Embryonic facial prominence (tissue), 1 donor: ENCODE measurements at regions not wholly inside any gene's neighbourhood (a gene's known extent, or its start where the extent isn't known, plus 50 kb on each side); places are given as distances from the start of the nearest gene placed in this dataset.
"Not testable (repeated sequence)": the region's sequence is repeated elsewhere in the genome, so short reads cannot be mapped to it uniquely, and the experiment has no call there.

Source experiments
- DNase-seq: peaks from one replicate; pipeline ENCODE4 v3.0.0-alpha.2; 2016; ENCODE audit errors: extremely low spot score

DNA sequence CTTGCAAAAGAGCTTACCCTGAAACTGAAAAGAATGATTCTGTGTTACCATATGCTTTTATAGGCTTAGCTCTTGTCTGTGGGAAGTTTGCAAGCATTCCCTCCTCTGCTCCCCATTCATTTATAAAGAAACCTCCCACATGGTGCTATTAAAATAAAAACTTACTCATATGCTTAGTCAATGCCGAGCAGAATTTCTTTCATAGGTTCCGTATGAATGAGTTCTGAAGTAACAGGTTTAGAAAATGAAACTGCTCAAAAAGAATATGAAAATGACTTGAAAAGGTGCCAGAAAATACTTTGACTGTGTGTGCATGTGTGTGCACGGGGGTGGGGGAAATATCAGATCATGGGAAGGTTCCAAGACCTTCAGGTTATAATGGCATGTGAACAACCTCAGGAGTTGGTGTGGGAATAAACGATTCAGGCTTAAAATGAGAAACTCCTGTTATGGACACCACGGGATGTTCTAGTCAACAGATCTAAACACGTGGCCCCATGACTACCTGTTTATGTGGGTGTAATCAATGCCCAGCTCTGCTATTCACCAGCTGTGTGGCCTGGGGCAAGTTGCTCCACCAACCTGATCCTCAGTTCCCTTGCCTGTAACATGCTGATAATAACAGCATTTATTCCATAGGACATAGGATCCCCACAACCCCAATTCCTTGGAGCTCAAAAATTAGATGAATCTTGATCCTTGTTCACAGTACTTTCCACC is 293.7 kb upstream of the PLGLB1 start:
- DNase-seq: not testable (repeated sequence)

DNA sequence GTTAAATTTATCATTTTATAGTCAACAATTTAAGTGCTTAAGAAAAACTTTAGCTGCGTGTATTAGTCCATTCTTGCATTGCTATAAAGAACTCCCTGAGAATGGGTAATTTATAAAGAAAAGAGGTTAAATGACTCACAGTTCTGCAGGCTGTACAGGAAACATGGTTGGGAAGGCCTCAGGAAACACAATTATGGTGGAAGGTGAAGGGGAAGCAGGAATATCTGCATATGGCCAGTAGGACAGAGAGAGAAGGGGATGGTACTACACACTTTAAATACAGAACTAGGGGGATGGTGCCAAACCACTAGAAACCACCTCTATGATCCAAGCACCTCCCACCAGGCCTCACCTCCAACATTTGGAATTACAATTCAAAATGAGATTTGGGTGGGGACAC is 295.5 kb upstream of the PLGLB1 start:
- DNase-seq: not testable (repeated sequence)

DNA sequence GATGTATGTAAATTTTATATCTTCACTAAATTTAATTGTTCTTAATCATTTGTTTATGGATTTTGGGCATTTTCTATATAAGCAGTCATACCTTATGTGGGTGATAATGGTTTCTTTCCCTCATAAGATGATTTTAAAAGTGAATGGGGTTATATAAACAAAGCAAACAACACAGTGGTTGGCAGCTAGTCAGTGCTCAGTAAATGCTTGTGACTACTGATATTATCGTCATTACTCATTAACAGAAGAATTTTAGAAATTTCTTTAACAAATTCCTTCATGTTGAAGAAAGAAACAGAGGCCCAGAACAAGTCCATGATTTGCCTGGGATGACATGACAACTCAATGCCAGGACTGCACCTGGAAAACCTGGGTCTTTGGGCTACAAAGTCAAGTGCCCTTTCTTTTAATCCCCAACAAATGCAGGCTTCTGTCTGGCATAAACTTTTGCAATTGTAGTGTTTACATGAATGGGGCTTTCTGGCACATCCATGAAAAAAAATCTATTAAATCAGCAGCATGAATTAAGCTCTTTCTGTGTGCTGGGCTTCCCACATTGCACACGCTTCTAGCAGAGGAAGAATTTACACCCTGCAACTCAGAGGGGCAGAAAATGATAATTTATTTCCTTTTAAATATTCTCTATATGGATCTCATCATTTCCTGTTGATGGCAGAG is 297.3 kb upstream of the PLGLB1 start:
- DNase-seq: not testable (repeated sequence)

DNA sequence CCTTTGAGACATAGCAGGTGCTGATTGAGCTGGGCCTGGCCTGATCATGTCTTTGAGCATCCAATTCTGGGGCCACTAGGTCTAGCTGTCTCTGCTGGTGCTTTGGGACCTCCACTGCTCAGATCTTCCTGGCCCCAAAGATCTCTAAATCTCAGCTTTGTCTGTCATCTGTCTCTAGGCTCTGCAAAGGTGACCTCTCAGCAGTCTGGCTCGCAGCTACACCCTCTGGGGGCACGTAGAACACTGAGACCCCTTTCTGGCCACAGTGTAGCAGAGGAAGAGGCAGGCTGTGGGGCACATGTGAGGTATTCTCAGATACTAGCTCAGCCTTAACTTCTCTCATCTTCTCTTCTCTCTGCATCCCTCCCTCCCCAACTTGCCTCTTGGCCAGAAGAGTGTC is 298.1 kb upstream of the PLGLB1 start:
- not testable (repeated sequence) for DNase-seq

DNA sequence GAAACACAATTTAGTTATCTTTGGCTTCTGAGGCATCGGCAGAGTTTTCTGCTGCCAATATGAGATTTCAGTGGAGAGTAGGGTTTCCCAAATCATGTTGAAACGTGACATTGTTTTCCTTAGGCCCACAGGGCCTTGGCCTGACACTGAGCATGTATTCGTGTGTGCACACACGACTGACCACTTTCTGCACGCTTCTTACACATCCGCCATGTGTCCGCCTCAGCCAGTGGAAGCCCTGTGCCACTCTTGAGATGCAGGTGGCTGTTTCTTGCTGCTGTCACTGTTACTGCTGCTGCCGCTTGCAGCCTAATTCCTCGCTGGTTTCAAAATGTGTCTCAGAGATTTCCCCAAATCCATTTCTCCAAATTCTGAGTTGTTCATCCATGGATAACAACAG is 299.6 kb upstream of the PLGLB1 start:
- DNase-seq: not testable (repeated sequence)

DNA sequence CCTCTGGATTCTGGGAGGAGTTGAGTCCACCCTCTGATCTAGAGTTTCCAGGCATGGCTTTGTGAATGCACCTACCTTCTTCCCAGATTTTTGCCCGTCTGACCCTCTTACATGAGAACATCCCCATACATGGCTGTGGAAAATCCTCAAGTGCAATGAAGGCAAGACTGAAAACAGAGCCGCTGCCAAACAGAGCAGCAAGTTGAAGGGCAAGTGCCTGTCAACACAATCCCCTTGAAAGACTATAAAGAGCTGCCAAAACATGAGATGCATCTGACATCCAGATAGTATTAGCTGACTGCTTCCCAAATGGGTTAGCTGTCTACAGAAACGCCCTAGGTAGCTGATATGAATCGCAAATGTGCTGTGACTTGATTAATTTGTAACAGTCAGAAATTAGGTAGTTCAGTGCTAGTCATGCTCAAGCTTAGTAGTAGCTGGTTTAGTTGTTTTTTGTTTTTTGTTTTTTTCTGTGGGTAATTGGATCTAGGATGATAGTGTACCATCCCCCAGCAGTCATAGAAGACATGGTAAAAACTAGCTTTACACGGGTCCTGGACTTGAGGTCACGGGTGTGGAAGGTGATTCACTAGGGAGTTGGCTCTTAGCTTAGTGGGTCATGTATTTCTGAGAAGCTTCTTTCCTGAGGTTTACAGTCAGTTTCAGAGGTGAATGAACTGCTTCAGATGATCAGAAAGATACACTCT is 302.8 kb upstream of the PLGLB1 start:
- not testable (repeated sequence) for DNase-seq

DNA sequence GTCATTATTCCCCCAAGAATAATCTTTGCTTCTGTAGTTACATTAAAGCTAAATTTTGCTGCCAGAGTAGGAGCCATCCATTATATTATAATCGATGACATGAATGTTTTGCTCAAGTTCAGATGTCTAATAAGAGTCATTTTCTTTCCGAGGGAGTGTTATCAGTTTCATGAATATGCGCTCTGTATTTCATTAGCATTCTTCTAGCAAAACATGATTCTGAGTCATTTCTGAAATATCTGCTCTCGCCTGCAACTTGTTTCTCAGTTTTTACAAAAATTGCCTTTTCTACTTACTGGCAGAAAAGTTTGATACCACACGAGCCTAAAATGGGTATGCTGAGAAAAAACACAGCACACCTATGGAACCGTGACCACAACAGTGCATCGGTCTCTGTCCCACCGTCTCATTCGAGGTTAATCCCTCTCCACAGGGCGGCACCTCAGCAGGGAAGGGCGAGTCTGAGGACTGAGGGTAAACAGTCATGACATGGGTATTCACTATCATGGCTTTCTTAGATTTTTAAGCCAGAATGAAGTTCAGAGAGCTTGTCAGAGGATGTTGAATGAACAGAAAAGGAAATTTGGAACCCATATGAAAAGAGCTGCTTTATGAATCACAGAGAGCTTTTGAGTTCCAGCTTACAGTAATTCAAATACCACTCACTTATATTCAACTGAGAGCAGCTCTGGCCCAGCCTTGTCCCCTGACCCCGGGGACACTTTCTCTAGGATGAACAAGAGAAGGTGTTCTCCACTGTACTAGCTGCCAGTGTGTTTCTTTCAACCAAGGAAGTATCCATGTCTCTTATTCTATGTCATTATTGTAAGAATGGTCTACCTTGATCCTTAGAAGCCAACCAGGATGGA is 303.6 kb upstream of the PLGLB1 start:
- DNase-seq: not testable (repeated sequence)

DNA sequence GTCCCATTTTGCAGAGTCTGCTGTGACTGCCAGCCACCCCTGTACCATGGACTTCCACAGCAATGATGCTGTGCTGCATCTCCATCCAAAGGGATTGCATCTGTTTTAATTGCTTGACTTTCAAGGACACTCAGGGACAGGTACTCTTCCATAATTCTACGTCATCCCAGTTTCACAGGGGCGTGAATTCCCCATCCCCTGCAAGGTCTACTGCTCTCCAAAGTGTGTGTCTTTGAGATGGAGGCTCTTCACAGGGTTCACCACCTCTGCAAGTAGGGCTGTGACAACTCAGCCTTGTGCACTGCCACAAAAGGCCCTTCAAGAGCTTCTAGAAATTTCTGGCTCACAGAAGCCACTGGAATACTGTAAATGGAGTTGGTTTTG is 304.3 kb upstream of the PLGLB1 start:
- not testable (repeated sequence) for DNase-seq

DNA sequence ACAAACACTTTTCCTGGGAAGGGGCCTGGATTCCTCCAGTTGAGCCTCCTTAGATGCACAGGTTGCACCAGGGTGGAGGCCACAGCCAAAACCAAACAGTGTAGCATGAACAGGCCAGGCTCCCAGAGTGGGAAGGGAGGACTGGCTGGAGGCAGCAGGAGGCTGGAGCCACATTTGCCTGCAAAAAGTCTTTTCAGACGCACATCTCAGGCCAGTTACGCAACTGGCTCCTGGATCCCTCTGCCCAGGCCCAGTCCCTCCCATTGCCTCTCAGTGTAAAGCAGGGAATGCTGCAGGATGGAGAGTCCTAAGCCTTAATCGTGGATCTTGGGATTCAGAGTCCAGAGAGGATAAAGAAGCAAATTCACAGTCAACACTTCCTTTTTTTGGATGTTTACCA is 305.1 kb upstream of the PLGLB1 start:
- not testable (repeated sequence) for DNase-seq

DNA sequence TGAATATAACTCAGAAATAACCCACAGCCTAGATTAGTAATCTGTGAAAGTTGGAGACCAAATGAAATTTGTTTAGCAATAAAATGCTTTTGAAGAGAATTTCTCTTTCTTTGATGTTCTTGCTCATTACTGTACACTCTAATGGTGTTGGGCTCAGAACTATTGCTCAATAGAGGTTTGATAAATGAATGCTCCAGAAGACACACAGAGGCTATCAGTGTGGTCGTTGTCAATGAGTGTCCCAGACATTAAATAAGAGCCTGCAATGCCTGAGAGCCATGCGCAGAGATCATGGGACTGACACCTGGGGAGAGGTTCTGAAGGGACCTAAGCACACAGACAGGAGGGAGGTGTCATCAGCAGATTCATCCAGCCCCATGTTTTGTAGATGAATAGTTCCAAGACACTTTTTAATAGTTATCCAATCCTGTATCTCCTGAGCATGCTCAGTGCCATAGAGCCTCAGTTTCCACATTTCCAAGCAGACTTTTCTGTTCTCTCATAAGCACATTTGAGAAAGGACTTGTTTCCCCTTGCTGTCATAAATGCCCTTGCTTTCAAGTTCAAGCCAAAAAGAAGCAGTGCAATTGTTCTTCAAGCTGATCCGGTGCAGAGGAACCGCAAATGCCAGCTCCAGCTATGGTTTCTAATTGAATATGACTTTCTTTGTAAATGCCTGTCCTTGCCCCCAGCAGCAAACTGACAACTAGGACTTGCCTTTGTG is 306.2 kb upstream of the PLGLB1 start:
- not testable (repeated sequence) for DNase-seq

DNA sequence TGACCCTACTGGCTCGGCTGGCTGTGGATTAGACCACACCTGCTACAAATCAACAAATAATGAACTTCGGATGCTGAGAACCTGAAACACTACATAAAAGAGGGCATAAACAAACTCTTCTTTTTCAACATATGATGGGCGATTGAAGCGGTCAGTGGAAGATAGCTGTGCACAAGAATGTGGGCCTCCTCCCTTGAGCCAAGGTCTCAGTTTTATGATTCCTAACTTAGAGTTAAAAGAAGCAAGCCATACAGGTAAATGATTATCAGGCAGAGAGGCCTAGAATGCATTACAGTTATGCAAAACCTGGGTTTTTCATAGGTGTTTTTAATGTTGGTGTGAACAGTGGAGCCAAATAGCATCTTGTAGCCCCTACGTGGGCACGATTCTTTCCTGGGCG is 307.9 kb upstream of the PLGLB1 start:
- not testable (repeated sequence) for DNase-seq

DNA sequence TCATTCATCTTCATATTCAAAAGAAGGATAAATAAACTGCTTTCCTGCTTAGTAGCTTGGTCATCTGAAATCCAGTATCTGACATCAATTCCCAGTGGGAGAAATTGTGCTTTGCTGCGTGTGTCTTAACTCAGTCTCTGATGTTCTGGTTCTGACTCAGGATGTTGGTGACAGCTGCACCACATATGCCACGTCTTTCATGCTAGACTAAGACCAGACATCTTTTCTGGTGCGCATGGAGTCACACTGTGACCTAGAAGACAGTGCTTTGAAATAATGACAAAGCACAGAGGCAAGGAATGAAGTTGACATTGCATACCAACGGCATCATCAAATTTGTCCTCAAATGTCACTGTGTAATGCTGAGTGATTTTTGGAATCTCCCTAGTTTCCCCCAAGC is 308.8 kb upstream of the PLGLB1 start:
- not testable (repeated sequence) for DNase-seq

DNA sequence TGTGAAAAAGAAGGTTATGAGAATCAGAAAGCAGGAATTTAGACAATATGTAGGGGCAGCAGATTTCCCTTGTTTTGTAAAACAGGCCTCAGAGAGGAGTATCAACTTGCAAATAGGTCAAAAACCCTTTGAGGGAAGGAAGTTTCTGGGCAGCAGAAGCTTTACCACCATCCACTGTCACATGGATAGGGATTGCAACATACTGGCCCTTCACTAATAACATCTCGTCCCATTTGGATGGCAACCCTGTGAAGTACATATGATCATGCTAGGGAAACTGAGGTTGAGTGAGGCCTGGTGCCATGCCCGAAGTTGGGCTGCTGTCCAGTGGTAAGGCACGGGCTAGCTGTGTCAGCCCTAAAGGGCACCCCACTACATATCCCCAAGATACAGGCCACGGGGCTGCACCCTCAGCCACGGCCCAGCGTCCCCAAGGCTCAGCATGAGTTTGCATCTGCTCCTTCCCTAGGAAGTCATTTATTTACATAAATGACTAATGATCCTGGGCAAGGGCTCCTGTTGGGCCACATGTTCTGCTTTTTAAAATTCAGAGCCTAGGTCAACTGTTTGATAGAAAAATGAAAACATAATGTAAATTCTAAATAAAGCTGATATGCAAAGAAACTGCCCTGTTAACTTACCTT is 310.4 kb upstream of the PLGLB1 start:
- DNase-seq: not testable (repeated sequence)

DNA sequence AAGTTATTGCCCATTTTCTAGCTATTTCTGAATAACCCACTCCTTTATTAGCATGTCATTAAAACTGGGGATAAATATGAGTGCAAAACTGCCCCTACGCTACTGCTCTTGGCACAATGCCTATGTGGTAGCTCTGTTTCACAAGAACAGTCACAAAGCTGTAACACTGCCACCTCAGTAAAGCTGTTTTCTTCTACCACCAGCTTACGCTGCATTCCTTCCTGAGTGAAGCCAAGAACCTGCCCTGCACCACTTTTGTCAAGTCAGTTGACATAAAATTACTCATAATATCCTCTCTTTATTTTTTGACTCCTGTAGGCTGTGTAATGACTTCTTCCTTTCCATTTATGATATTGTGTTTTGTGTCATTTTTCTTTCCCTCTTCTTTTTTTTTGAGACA is 313.2 kb upstream of the PLGLB1 start:
- not testable (repeated sequence) for DNase-seq

DNA sequence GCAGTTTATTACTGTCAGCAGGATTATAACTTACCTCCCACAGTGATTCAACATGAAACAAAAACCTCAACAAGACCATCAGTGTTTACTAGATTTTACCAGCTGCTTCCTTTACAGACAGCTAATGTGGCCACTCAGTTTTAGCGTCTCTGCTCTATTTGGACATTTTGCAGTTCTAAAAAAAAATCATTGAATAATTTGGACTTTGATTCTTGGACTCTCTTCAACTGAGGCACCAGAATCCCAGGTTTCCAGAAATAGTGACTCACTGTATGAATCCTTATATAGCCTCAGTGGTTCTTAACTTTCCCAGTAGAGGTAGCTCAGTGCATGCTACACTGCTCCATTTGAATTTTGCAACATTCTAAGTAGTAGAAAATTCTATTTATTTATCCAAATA is 317.4 kb upstream of the PLGLB1 start:
- DNase-seq: not testable (repeated sequence)

DNA sequence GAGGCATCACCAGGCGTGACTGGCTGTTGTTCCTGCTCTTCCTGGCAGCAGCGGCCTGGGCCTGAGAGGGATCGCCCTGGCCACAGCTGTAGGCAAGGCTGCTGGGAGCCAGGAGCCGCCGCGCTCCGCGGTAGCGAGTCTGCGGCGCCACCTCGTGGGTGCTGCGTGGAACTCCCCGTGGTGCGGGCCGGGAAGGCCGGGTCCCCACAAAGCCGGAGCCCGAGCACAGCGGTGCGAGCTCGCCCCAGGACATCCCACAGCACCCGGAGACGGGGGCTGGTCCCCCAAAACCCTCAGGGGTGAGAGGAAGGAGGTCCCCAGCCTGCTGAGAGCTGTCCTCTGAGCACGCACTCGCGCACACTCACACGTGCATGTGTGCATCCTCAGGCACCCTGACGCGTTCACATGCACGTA is 320.0 kb upstream of the PLGLB1 start:
- not testable (repeated sequence) for DNase-seq

DNA sequence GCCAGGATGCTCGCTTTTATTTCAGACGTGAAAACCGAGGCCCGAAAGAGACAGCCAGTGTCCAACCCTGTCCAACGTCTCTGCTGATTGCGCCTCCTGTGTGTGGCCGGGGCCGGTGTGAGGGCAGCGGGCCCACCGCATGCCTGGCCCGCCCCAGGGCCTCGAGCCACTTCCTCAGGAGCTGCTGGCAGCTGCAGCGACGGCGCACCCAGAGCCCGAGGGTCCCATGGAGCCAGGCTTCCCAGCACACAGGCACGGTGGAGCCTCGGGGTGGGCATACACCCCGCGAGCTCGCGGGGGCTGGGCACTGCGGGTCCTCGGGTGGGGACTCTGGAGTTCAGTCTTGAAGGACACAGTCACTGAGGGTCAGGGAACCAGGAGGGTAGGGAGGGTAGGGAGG is 320.5 kb upstream of the PLGLB1 start:
- not testable (repeated sequence) for DNase-seq

DNA sequence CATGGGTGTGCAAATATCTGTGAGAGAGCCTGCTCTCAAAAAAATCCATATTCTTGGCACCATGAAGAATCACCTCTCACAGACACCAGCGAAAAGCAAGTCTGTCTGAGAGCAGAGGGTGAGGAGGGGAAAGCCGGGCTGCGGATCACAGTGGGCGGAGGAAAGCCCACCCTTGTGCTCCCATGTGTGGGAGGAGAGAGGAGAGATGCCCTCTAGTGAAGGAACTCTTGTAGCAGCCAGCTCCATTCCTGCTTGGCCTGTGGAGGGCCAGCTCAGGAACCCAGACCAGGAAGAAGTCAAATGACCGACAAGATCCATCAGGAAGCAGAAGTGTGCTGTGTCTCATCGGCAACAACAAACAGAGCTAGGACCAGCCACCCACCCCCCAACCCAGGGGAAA is 321.7 kb upstream of the PLGLB1 start:
- DNase-seq: not testable (repeated sequence)

DNA sequence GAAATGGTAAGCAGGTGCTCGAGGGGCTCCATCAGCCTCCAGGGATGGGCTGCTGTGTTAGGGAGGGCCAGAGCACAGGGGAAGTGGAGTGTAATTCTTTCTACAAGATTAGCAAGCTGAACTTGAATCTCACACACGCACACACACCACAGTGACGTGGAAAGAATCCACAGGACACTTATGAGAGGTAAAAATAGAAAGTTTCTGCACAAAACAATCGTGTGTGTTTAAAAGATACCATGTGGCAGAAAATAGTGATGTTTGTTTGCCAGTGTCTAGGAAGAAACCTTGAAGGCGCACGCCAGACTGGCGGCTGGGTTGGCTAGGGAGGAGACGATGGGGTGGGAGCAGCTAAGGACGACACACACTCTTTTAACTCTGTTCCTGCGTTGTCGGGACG is 323.6 kb upstream of the PLGLB1 start:
- not testable (repeated sequence) for DNase-seq

DNA sequence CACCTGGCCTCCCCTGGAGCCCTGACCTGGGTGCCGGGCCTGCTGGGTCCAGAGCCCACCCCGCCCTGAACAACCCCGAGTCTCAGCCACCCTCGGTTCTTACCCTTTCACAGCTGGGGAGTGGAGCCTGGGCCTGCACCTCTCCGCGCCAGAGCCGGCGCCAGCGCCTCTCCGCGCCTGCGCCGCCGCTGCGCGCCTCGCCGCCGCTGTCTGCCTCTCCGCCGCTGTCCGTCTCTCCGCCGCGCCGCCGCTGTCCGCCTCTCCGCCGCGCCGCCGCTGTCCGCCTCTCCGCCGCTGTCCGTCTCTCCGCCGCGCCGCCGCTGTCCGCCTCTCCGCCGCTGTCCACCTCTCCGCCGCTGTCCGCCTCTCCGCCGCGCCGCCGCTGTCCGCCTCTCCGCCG is 326.9 kb upstream of the PLGLB1 start:
- DNase-seq: not testable (repeated sequence)
